Activated CD4-positive, CD25-positive, alpha-beta regulatory T cell treated with anti-CD3 and anti-CD28 coated beads, Interleukin-2, amount 50 U/mL, for 24 hours (primary cell): ENCODE measurements at regions not wholly inside any gene's neighbourhood (a gene's known extent, or its start where the extent isn't known, plus 50 kb on each side); places are given as distances from the start of the nearest gene placed in this dataset.

Experiments used
- ATAC-seq, 2 donors: fragments of 150-1000 bp; cut with Tn5 transposase; one replicate each; pipeline ENCODE4 v1.10.0; 2021; ENCODE audit warnings: mild to moderate bottlenecking in 1 of 2, moderate library complexity in 1 of 2

GRCh38 chr9:13588151-13589033 lies 308.9 kb upstream of the MPDZ start:
- no peak for ATAC-seq

DNA sequence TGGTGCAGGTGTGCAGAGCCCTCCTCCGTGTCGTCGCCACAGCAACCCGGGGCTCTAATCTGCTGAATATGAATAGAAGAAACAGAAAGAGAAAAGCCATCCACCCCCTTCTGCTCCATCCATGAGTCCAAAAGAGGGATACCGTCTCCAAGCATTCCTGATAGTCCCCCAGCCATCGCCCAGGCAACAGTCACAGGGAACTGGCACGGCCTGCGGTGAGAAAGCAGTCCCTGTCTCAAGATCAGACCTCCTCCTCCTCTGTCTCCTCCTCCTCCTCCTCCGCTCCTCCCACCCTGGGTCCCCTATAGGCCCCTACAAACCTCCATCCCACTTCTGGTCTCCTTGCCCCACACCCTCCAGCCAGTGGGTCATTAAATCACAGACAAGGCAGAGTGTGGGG lies 308.1 kb upstream of the MPDZ start:
- no peak for ATAC-seq

DNA sequence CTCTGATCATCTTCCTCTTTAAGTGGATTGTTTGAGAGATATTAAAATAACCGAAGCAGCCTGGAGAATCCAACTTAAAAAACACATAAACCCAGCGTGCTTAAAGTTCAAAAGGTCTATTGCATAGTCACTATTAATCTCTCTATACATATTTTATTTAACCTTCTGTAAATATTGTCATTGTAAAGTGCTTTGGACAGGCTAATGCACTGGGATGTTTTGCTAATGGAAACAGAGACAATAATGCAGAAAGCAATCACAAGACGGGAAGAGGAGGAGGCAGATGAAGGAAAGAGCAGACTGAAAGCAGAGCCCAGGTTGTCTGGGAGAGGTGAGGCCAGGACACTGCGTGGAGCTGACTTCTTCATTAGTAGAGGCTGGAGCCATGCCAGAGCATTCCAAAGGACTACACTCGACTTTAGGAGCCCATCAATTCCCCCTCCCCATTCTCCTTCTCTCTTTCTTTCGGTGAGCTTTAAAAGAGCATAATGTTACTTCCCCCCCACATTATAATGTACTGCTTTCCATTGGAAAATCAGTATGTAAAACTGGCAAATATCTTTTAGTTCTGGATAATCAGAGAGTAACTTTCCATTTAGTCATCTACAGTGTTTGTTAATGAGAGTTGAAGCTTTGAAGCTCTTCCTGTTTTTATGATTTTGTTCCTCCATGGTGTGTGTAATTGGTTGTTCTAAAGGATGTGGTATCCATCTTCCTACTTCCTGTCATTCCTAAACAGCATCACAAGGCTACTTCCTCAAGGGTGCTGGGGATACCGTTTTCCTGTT lies 307.3 kb upstream of the MPDZ start:
- no peak for ATAC-seq

DNA sequence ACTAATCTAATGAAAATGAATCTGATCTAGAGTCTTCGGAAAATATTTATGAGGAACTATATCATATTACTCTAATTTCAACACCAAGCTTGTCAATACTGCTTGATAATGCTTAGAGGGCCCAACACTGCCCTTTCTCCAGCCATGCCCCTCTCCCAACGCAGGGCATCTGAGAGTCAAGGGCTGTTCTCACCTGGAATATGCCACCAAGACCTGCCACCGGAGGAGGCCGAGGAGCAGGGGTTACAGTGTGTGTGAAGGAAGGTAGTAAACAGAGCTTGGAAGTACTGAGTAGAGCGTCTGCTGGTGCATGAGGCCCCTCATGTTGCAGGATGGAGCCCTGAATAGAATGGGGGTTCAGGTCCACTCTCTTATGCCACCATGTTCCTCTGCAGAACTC lies 301.3 kb upstream of the MPDZ start:
- ATAC-seq, result no peak

- ATAC-seq, result no peak
Measured at GRCh38 chr9:13580131-13580530, 300.6 kb upstream of the MPDZ start.

GRCh38 chr9:13576101-13576500 lies 296.6 kb upstream of the MPDZ start:
- ATAC-seq, result no peak

DNA sequence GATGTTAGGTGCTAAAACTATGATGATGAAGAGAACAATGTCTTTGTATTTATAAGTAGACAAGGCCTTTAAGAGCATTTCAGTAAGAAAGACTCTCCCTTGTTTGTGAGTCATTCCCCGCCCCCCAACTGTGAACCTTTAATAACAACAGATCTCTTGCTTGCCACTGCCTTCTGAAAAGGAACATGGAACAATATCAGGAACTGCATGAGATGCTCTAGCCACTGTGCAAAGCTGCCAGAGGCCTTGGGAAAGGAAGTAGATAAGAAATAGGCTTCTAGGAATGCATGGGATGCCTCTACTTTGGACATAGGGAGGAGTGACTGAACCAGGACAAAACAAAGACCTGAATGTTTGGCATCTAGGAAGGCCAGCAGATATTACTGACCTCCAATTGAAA lies 296.1 kb upstream of the MPDZ start:
- no peak for ATAC-seq

DNA sequence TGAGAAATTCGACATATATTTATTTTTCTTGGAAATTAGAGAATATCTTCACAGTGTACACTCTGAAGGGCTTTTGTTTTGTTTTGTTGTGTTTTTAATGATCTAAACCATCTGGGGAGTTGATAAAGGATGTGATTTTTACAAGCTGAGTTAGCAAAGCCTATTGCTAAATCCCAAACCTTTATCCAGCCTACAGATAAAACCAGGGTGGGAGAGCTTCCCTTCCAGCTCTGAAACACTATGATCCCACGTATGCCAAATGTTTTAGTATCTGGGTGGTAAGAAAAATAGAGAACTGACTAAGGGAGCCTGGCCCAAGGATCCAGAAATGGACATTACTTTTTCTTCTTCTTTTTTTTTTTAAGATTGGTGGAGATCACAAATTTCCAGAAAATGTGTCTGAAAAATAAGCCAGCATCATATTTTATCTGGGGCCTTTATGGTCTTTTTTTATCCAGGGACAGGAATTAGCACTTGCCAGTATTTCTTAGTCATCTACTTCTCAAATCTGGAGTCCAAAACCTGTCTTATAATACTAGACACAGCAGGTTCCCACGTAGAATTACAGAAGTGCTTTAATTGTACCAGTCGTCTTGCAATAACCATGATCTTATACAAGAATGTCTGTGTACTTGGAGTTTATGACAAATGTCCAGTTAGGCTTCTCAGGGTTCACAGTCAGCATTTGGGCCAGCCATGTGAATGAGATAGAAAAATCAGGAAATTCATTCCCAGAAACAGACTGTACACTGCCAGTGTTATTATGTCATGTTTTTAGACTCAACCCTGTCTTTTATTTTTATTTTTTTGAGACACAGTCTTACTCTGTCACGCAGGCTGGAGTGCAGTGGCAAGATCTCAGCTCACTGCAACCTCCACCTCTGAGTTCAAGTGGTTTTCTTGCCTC lies 290.8 kb upstream of the MPDZ start:
- no peak for ATAC-seq

DNA sequence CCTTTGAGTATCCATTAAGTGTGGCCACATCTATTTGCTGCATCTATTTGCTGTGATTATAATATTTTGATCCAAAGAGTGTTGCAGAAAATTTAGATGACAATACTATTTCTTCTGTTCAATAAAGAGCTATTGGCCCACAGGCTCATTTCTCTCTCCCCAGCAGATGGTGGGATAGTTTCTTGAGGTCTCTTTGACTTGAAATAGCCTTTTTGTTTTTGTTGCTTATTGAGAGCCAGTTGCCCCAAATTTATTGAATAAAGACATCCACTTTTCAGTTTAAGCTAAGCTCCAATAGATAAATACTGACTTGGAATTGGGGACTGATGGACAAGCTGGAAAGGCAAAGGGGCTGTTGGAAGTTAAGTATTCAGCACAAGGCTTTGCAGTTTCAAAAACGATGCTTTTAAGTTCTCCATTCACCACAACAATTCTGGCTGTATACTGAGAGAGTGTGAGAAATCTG lies 290.1 kb upstream of the MPDZ start:
- no peak for ATAC-seq

- no peak for ATAC-seq
Measured at GRCh38 chr9:13568841-13569601, 289.5 kb upstream of the MPDZ start.

DNA sequence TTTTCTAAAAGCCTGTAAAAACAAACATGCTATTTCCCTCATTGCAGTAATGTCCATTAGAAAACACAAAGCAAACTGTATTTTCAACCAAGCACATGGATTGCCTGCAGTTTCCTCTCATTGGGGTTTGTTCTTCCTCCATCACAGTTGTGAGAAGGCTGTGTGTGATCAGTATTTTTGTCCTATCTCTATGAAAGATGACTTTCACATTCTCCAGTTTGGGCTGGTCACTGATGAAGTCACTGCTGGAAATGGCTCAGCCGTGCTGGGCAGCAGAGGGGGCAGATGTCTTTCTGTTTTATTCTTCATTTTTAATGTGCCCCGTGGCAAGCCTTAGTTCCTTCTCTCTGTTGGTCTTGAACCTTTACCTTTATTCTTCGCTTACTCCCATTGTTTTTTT lies 288.9 kb upstream of the MPDZ start:
- no peak for ATAC-seq

- ATAC-seq, result no peak
Measured at GRCh38 chr9:13567833-13568232, 288.3 kb upstream of the MPDZ start.

DNA sequence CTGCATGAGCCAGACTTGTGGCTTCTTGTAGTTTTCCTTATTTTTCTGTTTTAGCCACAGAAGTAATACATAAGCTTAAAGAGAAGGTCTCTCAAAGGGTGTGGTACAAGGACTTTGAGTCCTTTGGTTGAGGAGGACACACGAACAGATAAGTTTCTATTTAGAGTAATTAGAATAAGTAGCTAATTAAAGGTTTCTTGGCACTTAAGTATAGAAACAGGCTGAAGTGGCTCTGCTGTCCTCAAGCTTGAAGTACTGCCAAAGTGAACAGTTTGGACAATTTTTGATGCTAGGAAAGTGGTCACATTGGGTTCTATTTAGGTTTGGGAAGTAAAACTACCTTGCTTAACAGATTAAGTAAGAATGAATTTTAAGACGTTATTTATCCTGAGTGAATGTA lies 278.3 kb upstream of the MPDZ start:
- no peak for ATAC-seq

DNA sequence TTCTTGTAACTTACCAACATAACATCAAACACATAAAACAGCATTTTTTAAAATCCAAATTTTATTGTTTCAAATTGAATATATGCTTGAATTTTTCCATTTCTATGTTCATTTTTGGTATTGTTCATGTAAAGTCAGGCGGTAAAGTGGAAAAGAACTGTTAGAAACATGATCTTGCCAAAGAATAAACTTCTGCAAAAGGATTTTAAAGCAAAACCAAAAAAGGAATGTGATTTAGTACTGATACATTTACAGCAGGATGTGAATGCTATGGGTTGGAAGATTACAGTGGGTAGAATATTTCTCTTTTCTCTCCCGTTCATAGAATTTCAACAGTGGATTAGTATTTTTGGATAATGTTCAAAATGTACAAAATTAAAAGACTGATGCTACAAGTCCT lies 277.2 kb upstream of the MPDZ start:
- no peak for ATAC-seq

GRCh38 chr9:13555989-13556500 lies 276.6 kb upstream of the MPDZ start:
- no peak for ATAC-seq

DNA sequence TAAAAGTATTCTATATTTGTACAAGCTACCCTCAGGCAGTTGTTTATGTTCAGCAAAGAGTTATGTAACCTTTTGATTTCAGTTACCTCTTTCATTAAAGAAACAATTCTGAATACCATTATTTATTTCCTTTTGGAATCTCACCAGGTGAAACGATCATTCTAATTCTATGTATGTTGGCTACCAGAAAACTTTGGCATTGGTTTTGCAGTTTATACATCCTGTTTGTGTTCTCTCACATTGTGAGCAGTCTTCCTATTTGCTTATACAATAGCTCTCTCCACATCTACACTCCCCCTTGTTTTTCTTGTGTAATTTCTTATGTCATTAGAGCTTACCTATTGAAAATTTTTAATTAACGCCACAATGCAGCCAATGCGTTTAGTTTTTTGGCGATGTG lies 276.0 kb upstream of the MPDZ start:
- ATAC-seq, result no peak

DNA sequence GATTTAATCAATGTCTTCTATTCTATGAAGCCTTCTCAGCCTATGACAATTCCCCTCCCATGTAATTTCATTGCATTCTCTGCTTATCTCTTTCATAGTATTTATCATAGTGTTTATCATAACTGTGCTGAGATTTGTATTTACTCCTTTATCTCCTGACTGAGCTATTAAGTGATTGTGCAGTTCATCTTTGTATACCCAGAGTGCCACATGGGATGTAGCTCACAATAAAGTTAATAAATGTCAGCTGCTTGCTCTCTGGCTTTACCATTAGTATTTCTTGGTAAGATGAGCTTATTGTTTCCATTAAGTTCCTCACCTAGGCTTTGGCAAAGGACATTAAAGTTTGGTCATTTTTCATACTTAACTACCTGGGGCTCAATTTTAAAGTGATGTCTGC lies 275.1 kb upstream of the MPDZ start:
- ATAC-seq, result no peak

DNA sequence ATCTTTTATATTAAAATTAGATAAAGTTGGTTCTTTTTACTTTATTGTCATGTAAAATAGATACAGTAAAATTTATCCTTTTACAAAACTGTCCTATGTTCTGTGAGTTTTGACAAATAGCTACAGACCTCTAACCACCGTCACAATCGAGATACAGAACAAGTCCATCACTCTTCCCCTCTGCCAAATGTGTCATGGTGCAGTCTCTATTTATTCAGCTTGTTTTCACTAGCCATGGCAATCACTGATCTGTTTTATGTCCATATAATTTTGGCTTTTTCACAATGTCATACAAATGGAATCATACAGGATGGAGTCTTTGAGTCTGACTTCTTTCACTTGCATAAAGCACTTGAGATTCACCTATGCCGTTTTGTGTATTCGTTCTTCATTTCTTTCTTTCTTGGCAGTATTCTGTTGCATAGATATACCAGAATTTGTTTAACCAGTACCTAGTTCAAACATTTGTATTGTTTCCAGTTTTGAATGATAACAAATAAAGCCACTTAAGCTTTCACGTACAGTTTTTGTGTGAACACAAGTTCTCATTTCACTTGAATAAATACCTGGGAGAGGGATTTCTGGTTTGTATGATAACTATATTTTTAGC lies 273.2 kb upstream of the MPDZ start:
- ATAC-seq, result no peak

GRCh38 chr9:13550519-13550918 lies 271.0 kb upstream of the MPDZ start:
- ATAC-seq, result no peak

DNA sequence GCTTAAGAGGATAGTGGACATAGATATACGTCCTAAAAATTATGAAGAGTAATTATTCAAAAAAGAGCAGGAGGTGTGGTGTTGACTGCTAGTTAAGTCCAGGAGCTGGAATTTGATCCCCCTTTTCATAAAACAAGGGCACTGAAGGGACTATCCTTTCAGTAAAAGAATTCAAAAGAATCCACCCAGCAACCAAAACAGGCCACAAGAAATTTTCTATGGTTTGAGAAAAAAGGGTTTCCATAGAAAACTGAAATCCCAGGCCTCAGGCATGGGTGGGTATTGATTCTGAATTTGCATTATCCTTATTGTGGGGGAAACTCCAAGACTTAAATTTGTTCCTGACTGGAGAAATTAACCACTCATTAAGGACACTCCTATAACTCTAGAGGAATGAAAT lies 269.0 kb upstream of the MPDZ start:
- no peak for ATAC-seq

- ATAC-seq, result no peak
Measured at GRCh38 chr9:13535141-13535540, 255.6 kb upstream of the MPDZ start.

DNA sequence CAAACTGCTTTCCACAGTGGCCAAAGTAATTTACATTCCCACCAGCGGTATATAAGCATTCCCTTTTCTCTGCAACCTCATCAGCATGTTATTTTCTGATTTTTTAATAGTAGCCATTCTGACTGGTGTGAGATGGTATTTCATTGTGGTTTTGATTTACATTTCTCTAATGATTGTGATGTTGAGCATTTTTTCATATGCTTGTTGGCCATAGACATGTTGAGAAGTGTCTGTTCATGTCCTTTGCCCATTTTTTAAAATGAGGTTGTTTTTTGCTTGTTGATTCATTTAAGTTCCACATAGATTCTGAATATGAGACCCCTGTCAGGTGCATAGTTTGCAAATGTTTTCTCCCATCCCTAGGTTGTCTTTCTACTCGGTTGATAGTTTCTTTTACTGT lies 254.5 kb upstream of the MPDZ start:
- no peak for ATAC-seq
